ENCODE measurements at regions not wholly inside any gene's neighbourhood (a gene's known extent, or its start where the extent isn't known, plus 50 kb on each side); places are given as distances from the start of the nearest gene placed in this dataset.

- Histone ChIP-seq H3K4me3 (no peak overlapping the region), H3K36me3 (no peaks in the 10 kb centered on the region), H3K4me1 (peaks cover 0 to 8% (median 0%) of the 10 kb centered on the region in 3 donors), H3K27me3 (no peaks in the 10 kb centered on the region), H3K27ac (no peak overlapping the region), H3K9me3 (no peaks in the 10 kb centered on the region)
- no peak for TF ChIP-seq POLR2AphosphoS5 (IDR thresholded peaks at IDR 0.05)
- TF ChIP-seq CTCF (IDR thresholded peaks at IDR 0.05) = no peak
- no peak for TF ChIP-seq EP300 (IDR thresholded peaks at IDR 0.05)
- no peak for TF ChIP-seq POLR2A (IDR thresholded peaks at IDR 0.05)
- no peak for ATAC-seq
- WGBS, 2 donors (ENCODE audit: low coverage in 1 of 2) = 93 to 94% methylated on average over 5 to 8 of the region's 19 CpGs
Measured at GRCh38 chr6:163744256-163744925, 329.9 kb downstream of the QKI start.

DNA sequence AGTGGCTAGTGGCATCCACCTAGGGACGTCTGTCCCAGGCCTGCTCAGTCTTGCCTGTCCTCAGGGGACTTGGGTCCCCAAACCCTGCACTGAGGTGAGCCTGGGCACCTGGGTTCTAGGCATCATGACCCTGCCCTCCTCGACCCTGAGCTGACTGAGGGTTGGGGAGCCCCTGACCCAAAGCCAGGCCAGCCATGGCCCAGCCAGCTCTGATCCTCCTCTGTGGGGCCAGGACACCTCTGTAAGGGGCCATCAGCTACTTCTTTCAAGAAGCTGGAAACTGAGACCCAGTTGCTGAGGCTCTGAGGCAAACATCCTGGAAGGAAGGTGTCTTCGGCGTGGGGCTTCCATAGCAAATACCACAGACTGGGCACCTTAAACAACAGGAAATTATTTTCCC is 329.3 kb downstream of the QKI start:
- Histone ChIP-seq H3K9me3 (no peaks in the 10 kb centered on the region), H3K27me3 (no peaks in the 10 kb centered on the region), H3K4me3 (no peak overlapping the region), H3K27ac (no peak overlapping the region), H3K36me3 (no peaks in the 10 kb centered on the region), H3K4me1 (peaks cover 0 to 13% (median 0%) of the 10 kb centered on the region in 3 donors)
- no peak for ATAC-seq
- 100% methylated on average over 1 of the region's 4 CpGs; no CpG with 5 or more reads in 1 of the 2 donors for WGBS, 2 donors (ENCODE audit: low coverage in 1 of 2)
- no peak for TF ChIP-seq POLR2AphosphoS5 (IDR thresholded peaks at IDR 0.05)
- TF ChIP-seq EP300 (IDR thresholded peaks at IDR 0.05) = no peak
- no peak for TF ChIP-seq CTCF (IDR thresholded peaks at IDR 0.05)
- TF ChIP-seq POLR2A (IDR thresholded peaks at IDR 0.05) = no peak

GRCh38 chr6:163741743-163742363 is 327.3 kb downstream of the QKI start:
- no peak for ATAC-seq
- no peaks in the 10 kb centered on the region for H3K36me3 ChIP-seq
- WGBS, 2 donors (ENCODE audit: low coverage in 1 of 2) = 82 to 88% methylated on average over 7 to 8 of the region's 17 CpGs

DNA sequence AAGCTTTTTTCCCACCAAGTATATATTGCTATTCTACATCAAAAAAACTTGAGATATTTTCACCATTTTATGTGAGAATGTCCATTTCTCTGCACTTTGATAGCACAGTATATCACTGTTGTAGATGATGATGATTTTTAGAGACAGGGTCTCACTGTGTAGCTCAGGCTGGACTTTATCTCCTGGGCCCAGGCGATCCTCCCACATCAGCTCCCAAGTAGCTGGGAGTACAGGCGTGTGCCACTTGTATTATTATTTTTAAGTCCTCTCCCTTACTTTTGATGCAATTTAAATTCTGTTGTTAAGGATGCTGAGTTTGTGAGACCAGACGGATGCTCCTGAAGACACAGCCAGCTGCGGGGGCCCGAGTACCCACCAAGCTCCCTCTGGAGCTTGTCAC is 326.8 kb downstream of the QKI start:
- H3K36me3 ChIP-seq = no peaks in the 10 kb centered on the region
- H3K9me3 ChIP-seq = no peaks in the 10 kb centered on the region
- ATAC-seq = no peak
- H3K4me3 ChIP-seq = no peak overlapping the region
- WGBS, 2 donors (ENCODE audit: low coverage in 1 of 2) = 91 to 92% methylated on average over 3 to 5 of the region's 5 CpGs
- H3K27me3 ChIP-seq = no peaks in the 10 kb centered on the region
- peaks cover 0 to 20% (median 0%) of the 10 kb centered on the region in 3 donors for H3K4me1 ChIP-seq
- H3K27ac ChIP-seq = no peak overlapping the region
- no peak for TF ChIP-seq POLR2A (IDR thresholded peaks at IDR 0.05)
- TF ChIP-seq POLR2AphosphoS5 (IDR thresholded peaks at IDR 0.05) = no peak
- no peak for TF ChIP-seq EP300 (IDR thresholded peaks at IDR 0.05)
- no peak for TF ChIP-seq CTCF (IDR thresholded peaks at IDR 0.05)

More at GRCh38 chr6:163741743-163742363, 327.3 kb downstream of the QKI start:
- no peak overlapping the region for H3K27ac ChIP-seq
- H3K4me1 ChIP-seq = peaks cover 0 to 20% (median 0%) of the 10 kb centered on the region in 3 donors
- H3K4me3 ChIP-seq = no peak overlapping the region
- no peak for TF ChIP-seq POLR2A (IDR thresholded peaks at IDR 0.05)
- H3K9me3 ChIP-seq = no peaks in the 10 kb centered on the region
- no peaks in the 10 kb centered on the region for H3K27me3 ChIP-seq

- H3K27ac ChIP-seq = no peak overlapping the region
- no peaks in the 10 kb centered on the region for H3K27me3 ChIP-seq
- WGBS, 2 donors (ENCODE audit: low coverage in 1 of 2) = 67 to 86% methylated on average over 2 to 4 of the region's 4 CpGs
- no peaks in the 10 kb centered on the region for H3K9me3 ChIP-seq
- peaks cover 0 to 20% (median 0%) of the 10 kb centered on the region in 3 donors for H3K4me1 ChIP-seq
- no peak for TF ChIP-seq POLR2AphosphoS5 (IDR thresholded peaks at IDR 0.05)
- TF ChIP-seq EP300 (IDR thresholded peaks at IDR 0.05) = no peak
- no peak for TF ChIP-seq CTCF (IDR thresholded peaks at IDR 0.05)
- no peak for TF ChIP-seq POLR2A (IDR thresholded peaks at IDR 0.05)
- H3K36me3 ChIP-seq = no peaks in the 10 kb centered on the region
- no peak for ATAC-seq
- H3K4me3 ChIP-seq = no peak overlapping the region
Measured at GRCh38 chr6:163739966-163740365, 325.4 kb downstream of the QKI start.
